A549 (cell line): ENCODE measurements at regions not wholly inside any gene's neighbourhood (a gene's known extent, or its start where the extent isn't known, plus 50 kb on each side); places are given as distances from the start of the nearest gene placed in this dataset.

Experiments
- ATAC-seq, 2 experiments: fragments of 200-7000 bp in 1 of 2; fragments of >200 bp in 1 of 2; cut with Nextera tagmentation in 1 of 2; cut with Tn5 transposase in 1 of 2; 3 replicates each; pipeline versions ENCODE4 v1.8.0 to v1.9.1; 2018 to 2020; ENCODE audit warnings: mild to moderate bottlenecking in 1 of 2, moderate library complexity in 1 of 2
- CTCF ChIA-PET: fragments of 300-600 bp; sonication (Branson Sonifier 250); formaldehyde crosslinking; extraction: SDS; loops from one replicate; lab custom pipeline; 2021; ENCODE audit warnings: antibody characterized with exemption, inconsistent platforms; lab: Yijun Ruan, JAX
- POLR2A ChIA-PET: fragments of 350-600 bp; formaldehyde crosslinking; extraction: SDS; loops from one replicate; lab custom pipeline; 2021; ENCODE audit warnings: antibody characterized with exemption, inconsistent platforms; lab: Yijun Ruan, JAX
- DNase-seq, 2 experiments: peaks; one replicate each; pipeline versions ENCODE4 v3.0.0 to v3.0.0-alpha.2; 2011 to 2016; ENCODE audit warnings: low read depth in 1 of 2, low spot score in 1 of 2
- FAIRE-seq: peaks from 2 replicates; lab custom pipeline; 2011; peaks lifted over from hg19 to GRCh38; lab: Jason Lieb, UNC
- H3K27ac ChIP-seq, 2 experiments: fragments of >200 bp; sonication (Bioruptor Twin); formaldehyde crosslinking; 3 replicates each; pipeline ENCODE4 v1.5.1; 2016 to 2017
- H3K4me1 ChIP-seq: fragments of >200 bp; sonication (Bioruptor Twin); formaldehyde crosslinking; 3 replicates; pipeline ENCODE4 v1.6.1; 2016
- H3K4me2 ChIP-seq: fragments of >200 bp; sonication (Bioruptor Twin); formaldehyde crosslinking; 3 replicates; pipeline ENCODE4 v1.6.1; 2016
- H3K4me3 ChIP-seq: fragments of >200 bp; sonication (Bioruptor Twin); formaldehyde crosslinking; 3 replicates; pipeline ENCODE4 v1.5.1; 2016
- H3K9me3 ChIP-seq: fragments of >200 bp; sonication (Bioruptor Twin); formaldehyde crosslinking; 3 replicates; pipeline ENCODE4 v1.6.1; 2016
- CHD4 ChIP-seq: fragments of 200-600 bp; sonication (generic); IDR thresholded peaks from 2 replicates; pipeline ENCODE4 v1.6.1; 2016; ENCODE audit warnings: antibody characterized with exemption, mild to moderate bottlenecking, borderline replicate concordance
- E2F6 ChIP-seq: IDR thresholded peaks from 2 replicates; pipeline ENCODE4 v1.6.1; 2012; ENCODE audit warnings: low read depth, borderline replicate concordance
- EHF ChIP-seq: fragments of 250-450 bp; sonication (Bioruptor Pico); IDR thresholded peaks from 2 replicates; pipeline ENCODE4 v1.5.0; 2020; ENCODE audit warnings: mild to moderate bottlenecking
- ESRRA ChIP-seq: fragments of 150-350 bp; IDR thresholded peaks from 2 replicates; pipeline ENCODE4 v1.6.1; 2014; ENCODE audit warnings: mild to moderate bottlenecking, low read length, borderline replicate concordance
- FOSB ChIP-seq: fragments of 250-450 bp; sonication (Bioruptor Pico); IDR thresholded peaks from 2 replicates; pipeline ENCODE4 v1.5.0; 2020; ENCODE audit warnings: mild to moderate bottlenecking, moderate library complexity
- FOSL2 ChIP-seq, 2 experiments: fragments of 450-650 bp in 1 of 2; fragments of >200 bp in 1 of 2; sonication (Bioruptor Twin) in 1 of 2; formaldehyde crosslinking; IDR thresholded peaks; 2 replicates each; pipeline versions ENCODE4 v1.5.0 to v1.6.1; 2016 to 2020; ENCODE audit warnings: mild to moderate bottlenecking in 1 of 2, moderate library complexity in 1 of 2
- FOXS1 ChIP-seq: fragments of 250-450 bp; sonication (Bioruptor Pico); IDR thresholded peaks from 2 replicates; pipeline ENCODE4 v1.5.0; 2020; ENCODE audit warnings: mild to moderate bottlenecking, moderate library complexity
- GATA3 ChIP-seq: IDR thresholded peaks from 2 replicates; pipeline ENCODE4 v1.6.1; 2012; ENCODE audit warnings: borderline replicate concordance
- HDAC2 ChIP-seq: fragments of 200-600 bp; sonication (generic); IDR thresholded peaks from 2 replicates; pipeline ENCODE4 v1.6.1; 2016
- HEYL ChIP-seq: fragments of 250-450 bp; sonication (Bioruptor Pico); IDR thresholded peaks from 2 replicates; pipeline ENCODE4 v1.8.0; 2021; ENCODE audit warnings: mild to moderate bottlenecking, moderate library complexity
- HOXA7 ChIP-seq: fragments of 250-450 bp; sonication (Bioruptor Pico); IDR thresholded peaks from 2 replicates; pipeline ENCODE4 v1.5.0; 2020; ENCODE audit warnings: mild to moderate bottlenecking, moderate library complexity
- HOXB5 ChIP-seq: fragments of 250-450 bp; sonication (Bioruptor Pico); IDR thresholded peaks from 2 replicates; pipeline ENCODE4 v1.5.0; 2020; ENCODE audit warnings: mild to moderate bottlenecking, moderate library complexity
- JUNB ChIP-seq: fragments of >200 bp; sonication (Bioruptor Twin); formaldehyde crosslinking; IDR thresholded peaks from 2 replicates; pipeline ENCODE4 v1.6.1; 2016
- KDM1A ChIP-seq: fragments of 200-600 bp; sonication (generic); IDR thresholded peaks from 2 replicates; pipeline ENCODE4 v1.6.1; 2016; ENCODE audit warnings: low read depth, mild to moderate bottlenecking
- KDM5A ChIP-seq: fragments of 200-600 bp; sonication (generic); IDR thresholded peaks from 2 replicates; pipeline ENCODE4 v1.6.1; 2016; ENCODE audit warnings: antibody characterized with exemption, mild to moderate bottlenecking
- NFE2L2 ChIP-seq: fragments of 150-350 bp; conservative IDR thresholded peaks from 2 replicates; pipeline ENCODE4 v1.6.1; 2014; ENCODE audit warnings: low read length
- NPAS2 ChIP-seq: fragments of 250-450 bp; sonication (Bioruptor Pico); IDR thresholded peaks from 2 replicates; pipeline ENCODE4 v1.8.0; 2022; ENCODE audit warnings: mild to moderate bottlenecking, moderate library complexity, borderline replicate concordance
- NR3C1 ChIP-seq: fragments of >200 bp; sonication (Bioruptor Twin); formaldehyde crosslinking; IDR thresholded peaks from 3 replicates; pipeline ENCODE4 v1.6.1; 2017
- POLR2AphosphoS2 ChIP-seq: conservative IDR thresholded peaks from 2 replicates; pipeline ENCODE4 v1.6.1; 2012; ENCODE audit warnings: low read length, improper control_type of control experiment, inconsistent platforms
- RCOR1 ChIP-seq: fragments of 150-350 bp; IDR thresholded peaks from 2 replicates; pipeline ENCODE4 v1.6.1; 2014; ENCODE audit warnings: antibody characterized with exemption, low read length, low read depth
- RFX5 ChIP-seq: fragments of 450-650 bp; IDR thresholded peaks from 2 replicates; pipeline ENCODE4 v1.7.1; 2014; ENCODE audit warnings: antibody characterized with exemption, mild to moderate bottlenecking, moderate library complexity
- TFCP2L1 ChIP-seq: fragments of 250-450 bp; sonication (Bioruptor Pico); IDR thresholded peaks from 2 replicates; pipeline ENCODE4 v1.5.0; 2021; ENCODE audit warnings: mild to moderate bottlenecking
- WGBS: methylation state at CpG from one replicate; pipeline ENCODE4 v1.1.6; 2017; ENCODE audit errors: missing lambda C conversion rate; 5-methylcytosine and 5-hydroxymethylcytosine counted together
- TF ChIP-seq, protein P1 (sequence below): fragments of 250-450 bp; sonication (Bioruptor Pico); IDR thresholded peaks from 2 replicates; pipeline ENCODE4 v1.5.0; 2021; ENCODE audit warnings: mild to moderate bottlenecking, moderate library complexity, borderline replicate concordance
- TF ChIP-seq, protein P2 (sequence below): fragments of >200 bp; sonication (Bioruptor Twin); formaldehyde crosslinking; IDR thresholded peaks from 3 replicates; pipeline ENCODE4 v1.5.1; 2016
- TF ChIP-seq, protein P3 (sequence below): fragments of >200 bp; sonication (Bioruptor Twin); formaldehyde crosslinking; IDR thresholded peaks from 3 replicates; pipeline ENCODE4 v1.6.1; 2016
- TF ChIP-seq, protein P4 (sequence below): fragments of >200 bp; sonication (Bioruptor Twin); formaldehyde crosslinking; IDR thresholded peaks from 2 replicates; pipeline ENCODE4 v1.6.1; 2016

DNA sequence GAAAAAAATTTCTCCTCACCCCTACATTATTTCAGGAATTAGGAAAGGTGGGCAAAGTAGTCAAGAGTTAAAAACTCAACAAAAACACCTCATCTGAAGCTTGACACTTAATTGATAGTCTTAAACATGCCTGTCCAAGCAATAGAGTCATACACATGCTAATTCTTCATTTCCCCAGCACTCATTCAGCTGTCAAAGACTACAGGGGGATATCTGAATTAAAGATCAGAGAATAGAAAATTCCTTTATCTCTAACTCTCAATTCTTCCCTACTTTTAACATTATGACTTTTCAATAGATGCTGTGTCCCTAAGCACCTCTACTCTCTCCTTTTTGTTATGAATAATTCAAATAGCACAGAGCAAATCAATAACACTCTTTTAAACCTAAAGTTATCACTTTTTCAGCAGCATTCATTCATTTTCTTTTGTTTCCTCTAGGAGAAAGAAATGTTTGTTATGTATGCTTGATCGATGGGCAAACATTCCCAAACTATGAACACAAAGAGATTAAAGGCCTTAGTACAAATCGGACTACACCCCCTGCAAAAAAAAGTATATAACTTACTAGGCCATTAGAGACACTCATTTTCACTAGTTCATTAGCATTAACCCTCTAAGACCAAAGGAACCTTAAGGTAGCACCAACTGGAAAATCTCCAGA is 94.9 kb upstream of the SPTLC3 start:
- ATAC-seq = no peak
- no peak overlapping the region for H3K4me3 ChIP-seq
- TF ChIP-seq HDAC2 (no peak), RCOR1 (no peak), POLR2AphosphoS2 (no peak), ESRRA (no peak), CHD4 (no peak)
- TF ChIP-seq, all 56 proteins: peak for 0
- no peak overlapping the region for H3K4me2 ChIP-seq
- DNase-seq (no peak), FAIRE-seq (peak; percentile 59)
- H3K4me1 ChIP-seq = no peaks in the 10 kb centered on the region
- CTCF ChIA-PET = interaction anchor here (0.9 kb wide), 1 partner anchor 11 kb away, joined by 3 read pairs; no protein-coding TSS in a partner anchor
- 24% methylated on average over 2 of the region's 2 CpGs for WGBS
- H3K27ac ChIP-seq = no peak overlapping the region
- POLR2A ChIA-PET = no interaction called here
- no peaks in the 10 kb centered on the region for H3K9me3 ChIP-seq

- no peak overlapping the region for H3K27ac ChIP-seq
- ATAC-seq (no peak), DNase-seq (no peak), FAIRE-seq (no peak)
- ChIA-PET CTCF (interaction anchor here (3.0 to 24.6 kb wide), 2 partner anchors 10 to 51 kb away, joined by 23 to 604 read pairs; no protein-coding TSS in a partner anchor), POLR2A (no interaction called here)
- H3K4me1 ChIP-seq = no peaks in the 10 kb centered on the region
- no peaks in the 10 kb centered on the region for H3K9me3 ChIP-seq
- 4% methylated on average over 4 of the region's 4 CpGs for WGBS
- H3K4me3 ChIP-seq = no peak overlapping the region
- no peak for TF ChIP-seq HOXB5 (CRISPR knock-in tag)
- TF ChIP-seq CHD4 = no peak
- TF ChIP-seq KDM5A = no peak
- TF ChIP-seq, protein P1, sequence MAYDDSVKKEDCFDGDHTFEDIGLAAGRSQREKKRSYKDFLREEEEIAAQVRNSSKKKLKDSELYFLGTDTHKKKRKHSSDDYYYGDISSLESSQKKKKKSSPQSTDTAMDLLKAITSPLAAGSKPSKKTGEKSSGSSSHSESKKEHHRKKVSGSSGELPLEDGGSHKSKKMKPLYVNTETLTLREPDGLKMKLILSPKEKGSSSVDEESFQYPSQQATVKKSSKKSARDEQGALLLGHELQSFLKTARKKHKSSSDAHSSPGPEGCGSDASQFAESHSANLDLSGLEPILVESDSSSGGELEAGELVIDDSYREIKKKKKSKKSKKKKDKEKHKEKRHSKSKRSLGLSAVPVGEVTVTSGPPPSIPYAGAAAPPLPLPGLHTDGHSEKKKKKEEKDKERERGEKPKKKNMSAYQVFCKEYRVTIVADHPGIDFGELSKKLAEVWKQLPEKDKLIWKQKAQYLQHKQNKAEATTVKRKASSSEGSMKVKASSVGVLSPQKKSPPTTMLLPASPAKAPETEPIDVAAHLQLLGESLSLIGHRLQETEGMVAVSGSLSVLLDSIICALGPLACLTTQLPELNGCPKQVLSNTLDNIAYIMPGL (CRISPR knock-in tag) = no peak
- TF ChIP-seq NPAS2 = no peak
- no peak for TF ChIP-seq NR3C1
- no peak for TF ChIP-seq NFE2L2
- TF ChIP-seq RCOR1 = no peak
- no peak for TF ChIP-seq HEYL (CRISPR knock-in tag)
- TF ChIP-seq FOSL2 (IDR thresholded peaks at IDR 0.05) = no peak
- no peak for TF ChIP-seq FOSL2 (CRISPR knock-in tag; IDR thresholded peaks at IDR 0.05)
- TF ChIP-seq JUNB = no peak
- no peak for TF ChIP-seq FOSB (CRISPR knock-in tag)
- TF ChIP-seq FOXS1 (CRISPR knock-in tag) = no peak
- TF ChIP-seq GATA3 = no peak
- TF ChIP-seq E2F6 = no peak
- no peak for TF ChIP-seq KDM1A
- no peak overlapping the region for H3K4me2 ChIP-seq
Measured at GRCh38 chr20:12914804-12915203, 94.0 kb upstream of the SPTLC3 start.

GRCh38 chr20:12916699-12917098 is 92.1 kb upstream of the SPTLC3 start:
- H3K27ac ChIP-seq = no peak overlapping the region
- 64% methylated on average over 1 of the region's 1 CpG for WGBS
- H3K9me3 ChIP-seq = no peaks in the 10 kb centered on the region
- no peak for DNase-seq
- H3K4me1 ChIP-seq = no peaks in the 10 kb centered on the region
- no peak overlapping the region for H3K4me2 ChIP-seq
- CTCF ChIA-PET = interaction anchor here (1.7 to 24.6 kb wide), 3 partner anchors 8 to 49 kb away, joined by 4 to 604 read pairs (median 23); no protein-coding TSS in a partner anchor
- no peak for TF ChIP-seq JUNB
- no peak for TF ChIP-seq NFE2L2
- no peak for TF ChIP-seq NR3C1
- TF ChIP-seq, protein P2, sequence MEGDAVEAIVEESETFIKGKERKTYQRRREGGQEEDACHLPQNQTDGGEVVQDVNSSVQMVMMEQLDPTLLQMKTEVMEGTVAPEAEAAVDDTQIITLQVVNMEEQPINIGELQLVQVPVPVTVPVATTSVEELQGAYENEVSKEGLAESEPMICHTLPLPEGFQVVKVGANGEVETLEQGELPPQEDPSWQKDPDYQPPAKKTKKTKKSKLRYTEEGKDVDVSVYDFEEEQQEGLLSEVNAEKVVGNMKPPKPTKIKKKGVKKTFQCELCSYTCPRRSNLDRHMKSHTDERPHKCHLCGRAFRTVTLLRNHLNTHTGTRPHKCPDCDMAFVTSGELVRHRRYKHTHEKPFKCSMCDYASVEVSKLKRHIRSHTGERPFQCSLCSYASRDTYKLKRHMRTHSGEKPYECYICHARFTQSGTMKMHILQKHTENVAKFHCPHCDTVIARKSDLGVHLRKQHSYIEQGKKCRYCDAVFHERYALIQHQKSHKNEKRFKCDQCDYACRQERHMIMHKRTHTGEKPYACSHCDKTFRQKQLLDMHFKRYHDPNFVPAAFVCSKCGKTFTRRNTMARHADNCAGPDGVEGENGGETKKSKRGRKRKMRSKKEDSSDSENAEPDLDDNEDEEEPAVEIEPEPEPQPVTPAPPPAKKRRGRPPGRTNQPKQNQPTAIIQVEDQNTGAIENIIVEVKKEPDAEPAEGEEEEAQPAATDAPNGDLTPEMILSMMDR = no peak
- no peak for TF ChIP-seq HOXA7 (CRISPR knock-in tag)
- no peak for TF ChIP-seq EHF (CRISPR knock-in tag)
- no peak for TF ChIP-seq RFX5
- TF ChIP-seq, protein P3, sequence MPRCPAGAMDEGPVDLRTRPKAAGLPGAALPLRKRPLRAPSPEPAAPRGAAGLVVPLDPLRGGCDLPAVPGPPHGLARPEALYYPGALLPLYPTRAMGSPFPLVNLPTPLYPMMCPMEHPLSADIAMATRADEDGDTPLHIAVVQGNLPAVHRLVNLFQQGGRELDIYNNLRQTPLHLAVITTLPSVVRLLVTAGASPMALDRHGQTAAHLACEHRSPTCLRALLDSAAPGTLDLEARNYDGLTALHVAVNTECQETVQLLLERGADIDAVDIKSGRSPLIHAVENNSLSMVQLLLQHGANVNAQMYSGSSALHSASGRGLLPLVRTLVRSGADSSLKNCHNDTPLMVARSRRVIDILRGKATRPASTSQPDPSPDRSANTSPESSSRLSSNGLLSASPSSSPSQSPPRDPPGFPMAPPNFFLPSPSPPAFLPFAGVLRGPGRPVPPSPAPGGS = no peak
- no peak for TF ChIP-seq TFCP2L1 (CRISPR knock-in tag)
- no peak for TF ChIP-seq KDM1A
- TF ChIP-seq, protein P1 (CRISPR knock-in tag) = no peak
- TF ChIP-seq, protein P4, sequence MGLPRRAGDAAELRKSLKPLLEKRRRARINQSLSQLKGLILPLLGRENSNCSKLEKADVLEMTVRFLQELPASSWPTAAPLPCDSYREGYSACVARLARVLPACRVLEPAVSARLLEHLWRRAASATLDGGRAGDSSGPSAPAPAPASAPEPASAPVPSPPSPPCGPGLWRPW = no peak
- peak in 1 of 2 experiments; percentile 75; a peak in 3 of 6 replicates for ATAC-seq
- no peak overlapping the region for H3K4me3 ChIP-seq
- FAIRE-seq = no peak
- POLR2A ChIA-PET = no interaction called here
